ENCODE measurements at regions not wholly inside any gene's neighbourhood (a gene's known extent, or its start where the extent isn't known, plus 50 kb on each side); places are given as distances from the start of the nearest gene placed in this dataset.

- no peak overlapping the region for H3K27ac ChIP-seq (ENCODE audit: low read length in 2 of 2)
- no CpG with 5 or more reads among the region's 3 CpGs for WGBS (ENCODE audit: insufficient coverage)
- H3K27me3 ChIP-seq (replicated peaks in 1 of 4; ENCODE audit: control extremely low read depth in 1 of 4, control insufficient read depth in 3 of 4, insufficient read depth in 4 of 4, low read length in 3 of 4) = no peaks in the 10 kb centered on the region
- intact Hi-C loops (cut with micrococcal nuclease) = no loop called here
- Mint-ChIP-seq H3K27ac (no peak overlapping the region), H3K4me3 (no peak overlapping the region), H3K9me3 (ENCODE audit: insufficient read depth) (no peaks in the 10 kb centered on the region), H3K27me3 (no peaks in the 10 kb centered on the region), H3K4me1 (no peaks in the 10 kb centered on the region)
- no peak overlapping the region for H2AFZ ChIP-seq (ENCODE audit: insufficient read depth, low read depth, low read length, poor library complexity, severe bottlenecking)
- no peak overlapping the region for H3K9ac ChIP-seq (ENCODE audit: low read length)
- DNase-seq (no peak), ATAC-seq (ENCODE audit: low read depth) (no peak)
- H3K4me2 ChIP-seq (replicated peaks; ENCODE audit: low read depth, low read length, poor library complexity, severe bottlenecking) = no peak overlapping the region
- H3K9me3 ChIP-seq (ENCODE audit: control extremely low read depth in 1 of 3, control insufficient read depth in 2 of 3, insufficient read depth in 1 of 3, low read length in 2 of 3) = no peaks in the 10 kb centered on the region
- no peaks in the 10 kb centered on the region for H3K36me3 ChIP-seq (replicated peaks in 1 of 2; ENCODE audit: control extremely low read depth in 1 of 2, control insufficient read depth in 1 of 2, extremely low read depth in 1 of 2, insufficient read depth in 2 of 2, low read length in 1 of 2)
- H3K79me2 ChIP-seq (ENCODE audit: control insufficient read depth, insufficient read depth, low read length) = no peaks in the 10 kb centered on the region
- H3K4me3 ChIP-seq (ENCODE audit: control extremely low read depth in 1 of 5, extremely low read depth in 1 of 5, insufficient read depth in 1 of 5, low read depth in 2 of 5, low read length in 4 of 5) = no peak overlapping the region
- POLR2A ChIA-PET = no interaction called here
- no peaks in the 10 kb centered on the region for H3K4me1 ChIP-seq (ENCODE audit: control insufficient read depth in 2 of 2, insufficient read depth in 2 of 2, low read length in 2 of 2)
- CTCF ChIA-PET = no interaction called here
- TF ChIP-seq, protein P1, sequence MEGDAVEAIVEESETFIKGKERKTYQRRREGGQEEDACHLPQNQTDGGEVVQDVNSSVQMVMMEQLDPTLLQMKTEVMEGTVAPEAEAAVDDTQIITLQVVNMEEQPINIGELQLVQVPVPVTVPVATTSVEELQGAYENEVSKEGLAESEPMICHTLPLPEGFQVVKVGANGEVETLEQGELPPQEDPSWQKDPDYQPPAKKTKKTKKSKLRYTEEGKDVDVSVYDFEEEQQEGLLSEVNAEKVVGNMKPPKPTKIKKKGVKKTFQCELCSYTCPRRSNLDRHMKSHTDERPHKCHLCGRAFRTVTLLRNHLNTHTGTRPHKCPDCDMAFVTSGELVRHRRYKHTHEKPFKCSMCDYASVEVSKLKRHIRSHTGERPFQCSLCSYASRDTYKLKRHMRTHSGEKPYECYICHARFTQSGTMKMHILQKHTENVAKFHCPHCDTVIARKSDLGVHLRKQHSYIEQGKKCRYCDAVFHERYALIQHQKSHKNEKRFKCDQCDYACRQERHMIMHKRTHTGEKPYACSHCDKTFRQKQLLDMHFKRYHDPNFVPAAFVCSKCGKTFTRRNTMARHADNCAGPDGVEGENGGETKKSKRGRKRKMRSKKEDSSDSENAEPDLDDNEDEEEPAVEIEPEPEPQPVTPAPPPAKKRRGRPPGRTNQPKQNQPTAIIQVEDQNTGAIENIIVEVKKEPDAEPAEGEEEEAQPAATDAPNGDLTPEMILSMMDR (IDR thresholded peaks at IDR 0.05) = no peak
- TF ChIP-seq EZH2 (IDR thresholded peaks at IDR 0.05; ENCODE audit: borderline replicate concordance, insufficient read depth, low read depth, low read length, poor library complexity, severe bottlenecking) = no peak
- no peaks in the 10 kb centered on the region for H4K20me1 ChIP-seq (ENCODE audit: control insufficient read depth, insufficient read depth, low read length, poor library complexity, severe bottlenecking)
Observed at GRCh38 chr16:65641762-65642289, 520.0 kb upstream of the CDH11 start.

GRCh38 chr16:65641049-65641761, 519.3 kb upstream of the CDH11 start:
- H3K27ac Mint-ChIP-seq = no peak overlapping the region
- no peak overlapping the region for H3K9ac ChIP-seq (ENCODE audit: low read length)
- no peaks in the 10 kb centered on the region for H4K20me1 ChIP-seq (ENCODE audit: control insufficient read depth, insufficient read depth, low read length, poor library complexity, severe bottlenecking)
- H3K36me3 ChIP-seq (replicated peaks in 1 of 2; ENCODE audit: control extremely low read depth in 1 of 2, control insufficient read depth in 1 of 2, extremely low read depth in 1 of 2, insufficient read depth in 2 of 2, low read length in 1 of 2) = no peaks in the 10 kb centered on the region
- TF ChIP-seq, protein P1 (IDR thresholded peaks at IDR 0.05) = no peak
- no peak for TF ChIP-seq EZH2 (IDR thresholded peaks at IDR 0.05; ENCODE audit: borderline replicate concordance, insufficient read depth, low read depth, low read length, poor library complexity, severe bottlenecking)
- H3K9me3 ChIP-seq (ENCODE audit: control extremely low read depth in 1 of 3, control insufficient read depth in 2 of 3, insufficient read depth in 1 of 3, low read length in 2 of 3) = no peaks in the 10 kb centered on the region
- 100% methylated on average over 1 of the region's 3 CpGs for WGBS (ENCODE audit: insufficient coverage)
- ChIA-PET CTCF (no interaction called here), POLR2A (no interaction called here)
- peaks cover 3% of the 10 kb centered on the region for H3K9me3 Mint-ChIP-seq (ENCODE audit: insufficient read depth)
- no peaks in the 10 kb centered on the region for H3K4me1 ChIP-seq (ENCODE audit: control insufficient read depth in 2 of 2, insufficient read depth in 2 of 2, low read length in 2 of 2)
- DNase-seq (no peak), ATAC-seq (ENCODE audit: low read depth) (no peak)
- no peak overlapping the region for H3K4me3 ChIP-seq (ENCODE audit: control extremely low read depth in 1 of 5, extremely low read depth in 1 of 5, insufficient read depth in 1 of 5, low read depth in 2 of 5, low read length in 4 of 5)
- no peak overlapping the region for H3K4me2 ChIP-seq (replicated peaks; ENCODE audit: low read depth, low read length, poor library complexity, severe bottlenecking)
- H3K4me3 Mint-ChIP-seq = no peak overlapping the region
- no peaks in the 10 kb centered on the region for H3K27me3 Mint-ChIP-seq
- no peak overlapping the region for H3K27ac ChIP-seq (ENCODE audit: low read length in 2 of 2)
- no peaks in the 10 kb centered on the region for H3K27me3 ChIP-seq (replicated peaks in 1 of 4; ENCODE audit: control extremely low read depth in 1 of 4, control insufficient read depth in 3 of 4, insufficient read depth in 4 of 4, low read length in 3 of 4)
- H2AFZ ChIP-seq (ENCODE audit: insufficient read depth, low read depth, low read length, poor library complexity, severe bottlenecking) = no peak overlapping the region
- intact Hi-C loops (cut with micrococcal nuclease) = no loop called here
- H3K4me1 Mint-ChIP-seq = no peaks in the 10 kb centered on the region
- no peaks in the 10 kb centered on the region for H3K79me2 ChIP-seq (ENCODE audit: control insufficient read depth, insufficient read depth, low read length)
